Endothelial cell of umbilical vein (primary cell): ENCODE measurements at regions not wholly inside any gene's neighbourhood (a gene's known extent, or its start where the extent isn't known, plus 50 kb on each side); places are given as distances from the start of the nearest gene placed in this dataset.
A peak's percentile ranks its signal among the peaks of the same experiment; 100 is the strongest.

Experiments used
- BruUV-seq: library from RNA; stranded (reverse); fragments of 400-500 nt; replicated peaks from 2 replicates; lab custom pipeline; 2021; lab: Mats Ljungman, UMichigan
- CTCF ChIA-PET: fragments of 300-600, 350-600 bp; sonication (Branson Sonifier 250); formaldehyde crosslinking; loops from one replicate; lab custom pipeline; 2021; ENCODE audit warnings: antibody characterized with exemption, inconsistent platforms; lab: Charles Lee
- POLR2A ChIA-PET: fragments of 300-600, 350-600 bp; sonication (Branson Sonifier 250); formaldehyde crosslinking; loops from one replicate; lab custom pipeline; 2021; ENCODE audit warnings: antibody characterized with exemption, inconsistent platforms; lab: Charles Lee
- DNase-seq: peaks from one replicate; pipeline ENCODE4 v3.0.0-alpha.2; 2011; ENCODE audit warnings: low read depth, low spot score
- FAIRE-seq: peaks from 2 replicates; lab custom pipeline; 2011; peaks lifted over from hg19 to GRCh38; lab: Jason Lieb, UNC
- H2AFZ ChIP-seq: 2 replicates; pipeline ENCODE4 v1.6.0; 2012; ENCODE audit warnings: low read depth, low read length, control low read depth, inconsistent platforms
- H3K27ac ChIP-seq: 2 replicates; pipeline ENCODE4 v1.5.1; 2011; ENCODE audit warnings: low read depth, mild to moderate bottlenecking, control low read depth, low read length, moderate library complexity; ENCODE audit not compliant: insufficient read depth
- H3K27me3 ChIP-seq, 2 experiments: 2 replicates each; pipeline versions ENCODE4 v1.6.0 to v1.6.1; 2011; ENCODE audit warnings: low read length in 2 of 2, mixed read lengths in 1 of 2; ENCODE audit not compliant: control insufficient read depth in 2 of 2, insufficient read depth in 2 of 2
- H3K36me3 ChIP-seq, 2 experiments: 2 replicates in 1 of 2; 3 replicates in 1 of 2; pipeline ENCODE4 v1.5.1; 2011; ENCODE audit warnings: low read length in 2 of 2, mild to moderate bottlenecking in 1 of 2, moderate library complexity in 1 of 2; ENCODE audit not compliant: control insufficient read depth in 2 of 2, insufficient read depth in 2 of 2; ENCODE audit errors: extremely low read depth in 1 of 2
- H3K4me1 ChIP-seq: 3 replicates; pipeline ENCODE4 v1.5.1; 2011; ENCODE audit warnings: mild to moderate bottlenecking, low read length; ENCODE audit not compliant: control insufficient read depth, insufficient read depth; ENCODE audit errors: extremely low read depth
- H3K4me2 ChIP-seq: 2 replicates; pipeline ENCODE4 v1.6.1; 2011; ENCODE audit warnings: low read length, control low read depth, mixed read lengths; ENCODE audit not compliant: insufficient read depth
- H3K4me3 ChIP-seq, 3 experiments: fragments of 200-600 bp in 1 of 3; sonication (generic), shearing (Covaris generic) in 1 of 3; replicated peaks in 1 of 3; 2 replicates each; pipeline ENCODE4 v1.5.1; 2011 to 2016; ENCODE audit warnings: control low read depth in 3 of 3, low read length in 3 of 3, mild to moderate bottlenecking in 2 of 3, inconsistent platforms in 1 of 3, low read depth in 1 of 3, moderate library complexity in 1 of 3; ENCODE audit not compliant: insufficient read depth in 1 of 3
- H3K79me2 ChIP-seq: 2 replicates; pipeline ENCODE4 v1.6.0; 2012; ENCODE audit warnings: low read length, inconsistent platforms; ENCODE audit not compliant: control insufficient read depth, insufficient read depth
- H3K9ac ChIP-seq: replicated peaks from 2 replicates; pipeline ENCODE3; 2011; ENCODE audit warnings: low read length, control low read depth; ENCODE audit not compliant: insufficient read depth; ENCODE audit errors: extremely low read depth
- H3K9me1 ChIP-seq: replicated peaks from 3 replicates; pipeline ENCODE4 v1.6.0; 2011; ENCODE audit warnings: mild to moderate bottlenecking, low read length; ENCODE audit not compliant: control insufficient read depth, insufficient read depth; ENCODE audit errors: extremely low read depth
- H3K9me3 ChIP-seq: replicated peaks from 2 replicates; pipeline ENCODE4 v1.5.1; 2012; ENCODE audit warnings: low read length, inconsistent platforms; ENCODE audit not compliant: control insufficient read depth, insufficient read depth
- H4K20me1 ChIP-seq: replicated peaks from 2 replicates; pipeline ENCODE3; 2011; ENCODE audit warnings: mild to moderate bottlenecking, low read length; ENCODE audit not compliant: control insufficient read depth, insufficient read depth; ENCODE audit errors: extremely low read depth
- EZH2 ChIP-seq: IDR thresholded peaks from 2 replicates; pipeline ENCODE4 v1.6.1; 2012; ENCODE audit warnings: borderline replicate concordance, low read depth, mild to moderate bottlenecking, moderate library complexity, low read length, inconsistent platforms; ENCODE audit not compliant: severe bottlenecking
- FOS ChIP-seq: IDR thresholded peaks from 2 replicates; pipeline ENCODE4 v1.6.1; 2011; ENCODE audit warnings: mild to moderate bottlenecking, low read length, moderate library complexity, borderline replicate concordance; ENCODE audit not compliant: insufficient read depth
- GATA2 ChIP-seq: IDR thresholded peaks from 2 replicates; pipeline ENCODE4 v1.7.0; 2011; ENCODE audit warnings: low read depth, mild to moderate bottlenecking, moderate library complexity, mixed read lengths, low read length; ENCODE audit not compliant: insufficient read length, insufficient read depth
- JUN ChIP-seq: IDR thresholded peaks from 2 replicates; pipeline ENCODE4 v1.6.1; 2011; ENCODE audit warnings: borderline replicate concordance, low read depth; ENCODE audit not compliant: insufficient read length, insufficient read depth
- MAX ChIP-seq: IDR thresholded peaks from 2 replicates; pipeline ENCODE4 v1.6.1; 2011; ENCODE audit not compliant: insufficient read depth, insufficient read length
- POLR2A ChIP-seq: IDR thresholded peaks from 2 replicates; pipeline ENCODE4 v1.6.1; 2012; ENCODE audit warnings: low read depth, mild to moderate bottlenecking, control low read depth, low read length
- POLR2AphosphoS5 ChIP-seq: IDR thresholded peaks from 2 replicates; pipeline ENCODE4 v1.6.1; 2012; ENCODE audit warnings: low read depth, mild to moderate bottlenecking, control low read depth, low read length, moderate library complexity; ENCODE audit not compliant: insufficient read depth
- dilution Hi-C: fragments of 300-500 bp; cut with MboI; formaldehyde crosslinking; loops from one replicate; pipeline ENCODE4 v1.15.0; 2019; ENCODE audit warnings: low sequenced_read_pairs; ENCODE audit not compliant: extremely low pct_ligation_motif_present
- intact Hi-C: fragments of 100-400 bp; cut with micrococcal nuclease; formaldehyde crosslinking; loops from one replicate; pipeline ENCODE4 v1.10.0; 2022
- TF ChIP-seq, protein P1 (sequence below), 2 donors: IDR thresholded peaks; 1 replicate in 1 of 2; 2 replicates in 1 of 2; pipeline ENCODE4 v1.5.1; 2011; ENCODE audit warnings: low read length in 2 of 2, mild to moderate bottlenecking in 2 of 2, moderate library complexity in 2 of 2, control low read depth in 1 of 2, inconsistent platforms in 1 of 2, low read depth in 1 of 2; ENCODE audit not compliant: insufficient read depth in 1 of 2; ENCODE audit errors: extremely low read depth in 1 of 2

DNA sequence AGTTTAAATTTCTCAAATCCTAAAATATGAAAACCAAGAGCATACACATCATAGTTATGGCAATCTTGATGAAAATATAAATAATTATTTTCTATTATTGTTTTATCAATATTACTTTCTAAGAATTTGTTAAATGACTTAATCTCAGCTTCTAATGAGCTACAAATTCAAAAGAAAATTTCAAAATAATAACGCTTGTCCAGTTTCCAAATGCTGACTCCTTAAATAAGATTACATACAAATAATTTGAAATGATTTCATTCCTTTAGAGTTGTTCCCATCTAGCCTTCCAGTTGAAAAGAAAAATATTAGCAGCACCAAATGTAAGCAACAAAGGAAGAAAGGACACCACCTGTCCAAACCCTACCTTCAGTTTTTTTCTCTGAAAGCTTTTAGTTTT lies 82.4 kb upstream of the COL5A2 start:
- BruUV-seq = no TSS peak
- Histone ChIP-seq H3K4me3 (no peak overlapping the region), H3K9me3 (no peaks in the 10 kb centered on the region), H3K9me1 (no peaks in the 10 kb centered on the region), H2AFZ (no peak overlapping the region), H3K79me2 (no peaks in the 10 kb centered on the region), H3K36me3 (no peaks in the 10 kb centered on the region), H3K27ac (peak overlapping the region; percentile 28), H3K9ac (no peak overlapping the region), H3K27me3 (no peaks in the 10 kb centered on the region), H4K20me1 (no peaks in the 10 kb centered on the region), H3K4me1 (peaks cover 9% of the 10 kb centered on the region), H3K4me2 (peak overlapping the region; percentile 24)
- DNase-seq = no peak
- TF ChIP-seq, protein P1, sequence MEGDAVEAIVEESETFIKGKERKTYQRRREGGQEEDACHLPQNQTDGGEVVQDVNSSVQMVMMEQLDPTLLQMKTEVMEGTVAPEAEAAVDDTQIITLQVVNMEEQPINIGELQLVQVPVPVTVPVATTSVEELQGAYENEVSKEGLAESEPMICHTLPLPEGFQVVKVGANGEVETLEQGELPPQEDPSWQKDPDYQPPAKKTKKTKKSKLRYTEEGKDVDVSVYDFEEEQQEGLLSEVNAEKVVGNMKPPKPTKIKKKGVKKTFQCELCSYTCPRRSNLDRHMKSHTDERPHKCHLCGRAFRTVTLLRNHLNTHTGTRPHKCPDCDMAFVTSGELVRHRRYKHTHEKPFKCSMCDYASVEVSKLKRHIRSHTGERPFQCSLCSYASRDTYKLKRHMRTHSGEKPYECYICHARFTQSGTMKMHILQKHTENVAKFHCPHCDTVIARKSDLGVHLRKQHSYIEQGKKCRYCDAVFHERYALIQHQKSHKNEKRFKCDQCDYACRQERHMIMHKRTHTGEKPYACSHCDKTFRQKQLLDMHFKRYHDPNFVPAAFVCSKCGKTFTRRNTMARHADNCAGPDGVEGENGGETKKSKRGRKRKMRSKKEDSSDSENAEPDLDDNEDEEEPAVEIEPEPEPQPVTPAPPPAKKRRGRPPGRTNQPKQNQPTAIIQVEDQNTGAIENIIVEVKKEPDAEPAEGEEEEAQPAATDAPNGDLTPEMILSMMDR (IDR thresholded peaks at IDR 0.05; ENCODE audit: extremely low read depth in 1 of 2, insufficient read depth in 1 of 2, low read depth in 1 of 2, low read length in 2 of 2) = no peak
- TF ChIP-seq MAX (no peak), POLR2A (no peak), EZH2 (no peak), POLR2AphosphoS5 (no peak), JUN (no peak), GATA2 (no peak), FOS (no peak)
- intact Hi-C loops (no loop called here), dilution Hi-C loops (no loop called here)
- POLR2A ChIA-PET = no interaction called here
- FAIRE-seq = no peak
- CTCF ChIA-PET = interaction anchor here (0.8 to 2.1 kb wide), 9 partner anchors 9 to 119 kb away, joined by 3 to 19 read pairs (median 4); no protein-coding TSS in a partner anchor
